ENCODE measurements at regions not wholly inside any gene's neighbourhood (a gene's known extent, or its start where the extent isn't known, plus 50 kb on each side); places are given as distances from the start of the nearest gene placed in this dataset.

GRCh38 chr15:81507831-81508230, 133.8 kb upstream of the TMC3 start:
- DNase-seq: no peak

GRCh38 chr15:81506936-81507335, 132.9 kb upstream of the TMC3 start:
- DNase-seq: no peak

GRCh38 chr15:81506071-81506470, 132.1 kb upstream of the TMC3 start:
- no peak for DNase-seq

- no peak for DNase-seq
Measured at GRCh38 chr15:81504170-81504905, 130.3 kb upstream of the TMC3 start.

GRCh38 chr15:81502439-81502838, 128.4 kb upstream of the TMC3 start:
- DNase-seq: no peak

- DNase-seq: no peak
Measured at GRCh38 chr15:81500081-81500480, 126.1 kb upstream of the TMC3 start.

- no peak for DNase-seq
Measured at GRCh38 chr15:81498294-81498693, 124.3 kb upstream of the TMC3 start.

GRCh38 chr15:81497238-81497637, 123.2 kb upstream of the TMC3 start:
- no peak for DNase-seq

- DNase-seq: no peak
Measured at GRCh38 chr15:81495780-81496467, 121.9 kb upstream of the TMC3 start.

GRCh38 chr15:81492969-81493645, 119.1 kb upstream of the TMC3 start:
- DNase-seq: no peak

- no peak for DNase-seq
Measured at GRCh38 chr15:81492331-81492968, 118.4 kb upstream of the TMC3 start.

- DNase-seq: no peak
Measured at GRCh38 chr15:81491414-81492096, 117.5 kb upstream of the TMC3 start.

GRCh38 chr15:81485806-81486205, 111.8 kb upstream of the TMC3 start:
- peak; percentile 25 for DNase-seq

- no peak for DNase-seq
Measured at GRCh38 chr15:81484086-81484955, 110.3 kb upstream of the TMC3 start.

GRCh38 chr15:81483496-81483895, 109.5 kb upstream of the TMC3 start:
- no peak for DNase-seq

- no peak for DNase-seq
Measured at GRCh38 chr15:81481346-81481745, 107.3 kb upstream of the TMC3 start.

- DNase-seq: peak; percentile 38
Measured at GRCh38 chr15:81480645-81481053, 106.6 kb upstream of the TMC3 start.

- no peak for DNase-seq
Measured at GRCh38 chr15:81478354-81478753, 104.3 kb upstream of the TMC3 start.

GRCh38 chr15:81475926-81476325, 101.9 kb upstream of the TMC3 start:
- no peak for DNase-seq

GRCh38 chr15:81475471-81475870, 101.5 kb upstream of the TMC3 start:
- no peak for DNase-seq

GRCh38 chr15:81473946-81474345, 99.9 kb upstream of the TMC3 start:
- DNase-seq: no peak

- no peak for DNase-seq
Measured at GRCh38 chr15:81473177-81473576, 99.2 kb upstream of the TMC3 start.
